Activated CD4-positive, alpha-beta T cell treated with anti-CD3 and anti-CD28 coated beads, Interleukin-2, amount 10 ng/mL, durations not matched to agents 7 days and 5 days (primary cell): ENCODE measurements at regions not wholly inside any gene's neighbourhood (a gene's known extent, or its start where the extent isn't known, plus 50 kb on each side); places are given as distances from the start of the nearest gene placed in this dataset.
"Not testable (repeated sequence)": the region's sequence is repeated elsewhere in the genome, so short reads cannot be mapped to it uniquely, and the experiment has no call there.

Experiments used
- CTCF ChIA-PET: fragments of 350-600 bp; sonication (Branson Sonifier 250); formaldehyde crosslinking; loops from one replicate; lab custom pipeline; 2021; ENCODE audit warnings: antibody characterized with exemption; lab: Charles Lee
- POLR2A ChIA-PET: fragments of 350-600 bp; sonication (Branson Sonifier 250); formaldehyde crosslinking; loops from one replicate; lab custom pipeline; 2021; ENCODE audit warnings: antibody characterized with exemption; lab: Charles Lee
- DNase-seq: peaks from one replicate; pipeline ENCODE4 v3.0.0-alpha.2; 2020
- H3K27ac Mint-ChIP-seq: one replicate; pipeline ENCODE4 v1.8.0; 2021; ENCODE audit warnings: mild to moderate bottlenecking, moderate library complexity, mixed read lengths
- H3K27me3 Mint-ChIP-seq: one replicate; pipeline ENCODE4 v1.8.0; 2021; ENCODE audit warnings: mixed read lengths
- H3K36me3 Mint-ChIP-seq: one replicate; pipeline ENCODE4 v1.8.0; 2021; ENCODE audit warnings: low read depth, mixed read lengths
- H3K4me1 Mint-ChIP-seq: one replicate; pipeline ENCODE4 v1.8.0; 2021; ENCODE audit warnings: mixed read lengths
- H3K4me3 Mint-ChIP-seq: one replicate; pipeline ENCODE4 v1.8.0; 2021; ENCODE audit warnings: mild to moderate bottlenecking, moderate library complexity, mixed read lengths
- H3K9me3 Mint-ChIP-seq: one replicate; pipeline ENCODE4 v1.8.0; 2021; ENCODE audit warnings: mixed read lengths

DNA sequence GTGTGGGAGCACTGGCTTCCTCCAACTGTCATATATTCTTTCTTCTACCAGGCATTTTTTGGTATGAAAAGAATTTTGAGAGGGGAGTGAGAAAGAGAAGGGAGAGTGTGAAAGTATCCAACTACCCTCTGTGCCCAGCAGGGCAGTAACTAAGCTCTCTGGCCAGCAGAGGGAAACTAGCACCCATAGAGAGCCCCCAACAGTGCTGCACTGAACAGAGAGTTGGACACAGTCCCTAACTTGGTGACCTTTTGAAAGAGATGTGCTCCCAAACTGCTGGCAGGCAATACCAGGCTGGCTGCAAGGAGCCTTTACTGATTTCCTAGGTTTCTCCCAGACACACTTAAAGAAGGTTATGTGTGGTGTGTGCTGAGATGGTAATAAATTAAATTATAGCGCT lies 118.8 kb upstream of the PBX1 start:
- POLR2A ChIA-PET: no interaction called here
- DNase-seq: no peak

DNA sequence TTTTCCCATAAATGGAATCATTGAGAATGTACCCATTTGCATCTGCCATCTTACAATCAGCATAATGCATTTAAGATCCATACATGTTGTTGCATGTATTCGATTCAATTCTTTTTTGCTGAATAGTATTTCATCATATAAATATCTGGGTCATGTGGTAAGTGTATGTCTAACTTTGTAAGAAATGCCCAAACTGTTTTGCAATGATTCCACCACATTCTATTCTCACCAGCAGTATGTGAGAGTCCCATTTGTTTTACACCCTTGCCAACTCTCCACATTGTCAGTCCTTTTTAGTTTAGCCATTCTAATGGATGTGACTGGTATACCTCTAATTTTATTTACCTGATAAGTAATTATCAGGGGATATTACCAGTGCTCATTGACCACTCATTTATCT lies 115.8 kb upstream of the PBX1 start:
- Mint-ChIP-seq H3K4me1 (no peaks in the 10 kb centered on the region), H3K9me3 (peaks cover 5% of the 10 kb centered on the region), H3K27ac (no peak overlapping the region), H3K4me3 (no peak overlapping the region), H3K27me3 (no peaks in the 10 kb centered on the region), H3K36me3 (no peaks in the 10 kb centered on the region)
- POLR2A ChIA-PET: no interaction called here
- no peak for DNase-seq
- CTCF ChIA-PET: no interaction called here

More for the DNA sequence above, 118.8 kb upstream of the PBX1 start:
- CTCF ChIA-PET: no interaction called here
- Mint-ChIP-seq H3K27ac (no peak overlapping the region), H3K36me3 (no peaks in the 10 kb centered on the region), H3K4me3 (no peak overlapping the region), H3K27me3 (no peaks in the 10 kb centered on the region), H3K4me1 (no peaks in the 10 kb centered on the region), H3K9me3 (no peaks in the 10 kb centered on the region)

GRCh38 chr1:164443836-164444235 lies 115.1 kb upstream of the PBX1 start:
- H3K9me3 Mint-ChIP-seq: peaks cover 5% of the 10 kb centered on the region
- no peaks in the 10 kb centered on the region for H3K4me1 Mint-ChIP-seq
- CTCF ChIA-PET: no interaction called here
- DNase-seq: no peak
- H3K27ac Mint-ChIP-seq: no peak overlapping the region
- H3K36me3 Mint-ChIP-seq: no peaks in the 10 kb centered on the region
- H3K4me3 Mint-ChIP-seq: no peak overlapping the region
- H3K27me3 Mint-ChIP-seq: no peaks in the 10 kb centered on the region
- POLR2A ChIA-PET: no interaction called here

DNA sequence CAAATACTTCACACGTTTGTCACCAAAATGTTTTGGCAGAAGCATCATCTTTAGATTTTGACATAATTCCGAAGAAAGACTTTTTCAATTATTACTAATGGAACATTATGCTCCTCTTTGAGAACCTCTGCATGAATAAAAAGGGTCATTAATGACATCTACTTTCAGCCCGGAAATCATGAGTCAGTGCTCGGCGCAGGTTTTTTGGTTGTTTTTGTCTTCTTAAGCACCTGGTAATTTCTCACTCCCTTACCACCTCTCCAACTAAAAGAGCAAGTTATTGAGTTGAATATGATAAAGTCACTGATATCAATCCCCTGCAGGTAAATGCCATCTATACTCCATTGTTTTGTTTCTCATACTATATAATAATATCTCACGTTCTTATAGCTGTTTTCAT lies 113.0 kb upstream of the PBX1 start:
- H3K27ac Mint-ChIP-seq: no peak overlapping the region
- ChIA-PET CTCF (no interaction called here), POLR2A (no interaction called here)
- no peak for DNase-seq
- no peak overlapping the region for H3K4me3 Mint-ChIP-seq
- no peaks in the 10 kb centered on the region for H3K4me1 Mint-ChIP-seq
- peaks cover 9% of the 10 kb centered on the region for H3K9me3 Mint-ChIP-seq
- H3K36me3 Mint-ChIP-seq: no peaks in the 10 kb centered on the region
- H3K27me3 Mint-ChIP-seq: no peaks in the 10 kb centered on the region

GRCh38 chr1:164452549-164452948 lies 106.4 kb upstream of the PBX1 start:
- Mint-ChIP-seq H3K36me3 (no peaks in the 10 kb centered on the region), H3K4me3 (no peak overlapping the region), H3K27me3 (no peaks in the 10 kb centered on the region), H3K9me3 (peaks cover 11% of the 10 kb centered on the region), H3K27ac (no peak overlapping the region), H3K4me1 (no peaks in the 10 kb centered on the region)
- CTCF ChIA-PET: interaction anchor here (0.6 kb wide), 1 partner anchor 45 kb away, joined by 3 read pairs; no protein-coding TSS in a partner anchor
- DNase-seq: no peak
- POLR2A ChIA-PET: no interaction called here

DNA sequence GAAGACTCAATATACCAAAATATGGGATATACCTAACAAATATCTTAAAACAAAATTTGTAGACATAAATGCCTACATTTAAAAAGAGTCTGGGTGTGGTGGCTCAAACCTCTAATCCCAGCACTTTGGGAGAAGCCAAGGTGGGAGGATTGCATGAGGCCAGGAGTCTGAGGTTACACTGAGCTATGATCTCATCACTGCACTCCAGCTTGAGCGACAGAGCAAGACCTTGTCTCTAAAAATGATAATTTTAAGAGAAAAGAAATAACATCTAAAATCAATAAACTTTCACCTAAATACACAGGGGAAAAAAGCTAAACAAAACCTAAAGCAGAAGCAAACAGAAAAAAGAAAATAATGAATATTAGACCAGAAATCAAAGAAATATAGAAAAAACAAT lies 102.7 kb upstream of the PBX1 start:
- no peak for DNase-seq
- Mint-ChIP-seq H3K27ac (no peak overlapping the region), H3K9me3 (peaks cover 7% of the 10 kb centered on the region), H3K36me3 (no peaks in the 10 kb centered on the region), H3K27me3 (no peaks in the 10 kb centered on the region), H3K4me3 (no peak overlapping the region), H3K4me1 (no peaks in the 10 kb centered on the region)
- POLR2A ChIA-PET: no interaction called here
- CTCF ChIA-PET: no interaction called here

DNA sequence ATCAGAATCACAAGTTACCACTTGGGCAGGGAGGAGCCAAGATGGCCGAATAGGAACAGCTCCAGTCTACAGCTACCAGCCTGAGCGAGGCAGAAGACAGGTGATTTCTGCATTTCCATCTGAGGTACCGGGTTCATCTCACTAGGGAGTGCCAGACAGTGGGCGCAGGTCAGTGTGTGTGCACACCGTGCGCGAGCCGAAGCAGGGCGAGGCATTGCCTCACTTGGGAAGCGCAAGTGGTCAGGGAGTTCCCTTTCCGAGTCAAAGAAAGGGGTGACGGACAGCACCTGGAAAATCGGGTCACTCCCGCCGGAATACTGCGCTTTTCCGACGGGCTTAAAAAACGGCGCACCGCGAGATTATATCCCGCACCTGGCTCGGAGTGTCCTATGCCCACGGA lies 99.8 kb upstream of the PBX1 start:
- H3K27me3 Mint-ChIP-seq, H3K4me1 Mint-ChIP-seq, CTCF ChIA-PET, POLR2A ChIA-PET, H3K9me3 Mint-ChIP-seq, H3K27ac Mint-ChIP-seq, DNase-seq, H3K4me3 Mint-ChIP-seq, H3K36me3 Mint-ChIP-seq: not testable (repeated sequence)

DNA sequence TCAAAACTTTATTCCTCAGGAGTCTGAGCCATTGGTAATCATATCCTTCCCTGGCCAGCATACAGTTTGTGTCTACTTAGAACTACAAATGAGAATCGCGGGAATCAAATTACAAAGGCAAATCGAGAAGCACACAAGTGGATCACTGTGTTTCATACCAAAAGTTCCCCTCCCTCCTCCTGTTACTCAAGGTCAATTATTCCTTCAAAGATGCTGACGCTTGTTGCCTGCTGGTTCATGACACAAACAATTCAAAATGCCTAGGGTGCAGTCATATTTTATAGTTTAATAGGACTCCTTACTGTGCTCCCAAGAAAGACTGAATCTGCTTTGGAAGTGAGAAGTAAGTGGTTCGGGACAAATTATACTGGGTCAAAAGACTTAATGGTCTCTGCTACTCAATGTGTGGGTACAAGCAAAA lies 93.0 kb upstream of the PBX1 start:
- Mint-ChIP-seq H3K36me3 (no peaks in the 10 kb centered on the region), H3K4me1 (no peaks in the 10 kb centered on the region), H3K9me3 (peaks cover 4% of the 10 kb centered on the region), H3K27ac (no peak overlapping the region), H3K4me3 (no peak overlapping the region), H3K27me3 (no peaks in the 10 kb centered on the region)
- DNase-seq: no peak
- POLR2A ChIA-PET: no interaction called here
- CTCF ChIA-PET: no interaction called here

GRCh38 chr1:164466429-164466828 lies 92.6 kb upstream of the PBX1 start:
- H3K4me1 Mint-ChIP-seq: no peaks in the 10 kb centered on the region
- DNase-seq: no peak
- no peak overlapping the region for H3K27ac Mint-ChIP-seq
- H3K9me3 Mint-ChIP-seq: peaks cover 4% of the 10 kb centered on the region
- no peaks in the 10 kb centered on the region for H3K36me3 Mint-ChIP-seq
- POLR2A ChIA-PET: no interaction called here
- H3K4me3 Mint-ChIP-seq: no peak overlapping the region
- CTCF ChIA-PET: no interaction called here
- H3K27me3 Mint-ChIP-seq: no peaks in the 10 kb centered on the region

GRCh38 chr1:164470996-164471395 lies 88.0 kb upstream of the PBX1 start:
- Mint-ChIP-seq H3K4me1 (no peaks in the 10 kb centered on the region), H3K27me3 (no peaks in the 10 kb centered on the region), H3K4me3 (no peak overlapping the region), H3K27ac (no peak overlapping the region), H3K36me3 (no peaks in the 10 kb centered on the region), H3K9me3 (peaks cover 2% of the 10 kb centered on the region)
- CTCF ChIA-PET: no interaction called here
- DNase-seq: no peak
- POLR2A ChIA-PET: no interaction called here

DNA sequence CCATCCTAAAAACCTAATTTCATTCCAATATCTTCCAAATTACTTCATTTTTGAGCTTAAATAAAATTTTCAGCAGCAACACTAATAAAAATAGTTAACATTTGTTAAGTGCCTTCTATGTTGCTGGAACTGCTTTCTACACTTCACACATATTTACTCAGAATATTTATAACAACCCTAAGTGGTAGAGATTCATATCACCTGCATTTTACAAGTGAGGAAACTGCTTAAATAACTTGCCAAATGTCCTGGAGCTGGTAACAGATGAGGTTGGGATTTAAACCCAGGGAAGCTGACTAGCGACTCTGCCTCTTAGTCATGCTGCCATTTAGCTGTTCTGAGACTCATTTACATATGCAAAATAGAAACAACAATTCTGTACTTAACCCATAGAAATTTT lies 86.1 kb upstream of the PBX1 start:
- H3K36me3 Mint-ChIP-seq: no peaks in the 10 kb centered on the region
- no peak overlapping the region for H3K4me3 Mint-ChIP-seq

GRCh38 chr1:164473544-164473943 lies 85.4 kb upstream of the PBX1 start:
- CTCF ChIA-PET: no interaction called here
- no peaks in the 10 kb centered on the region for H3K4me1 Mint-ChIP-seq

More for the DNA sequence above, 86.1 kb upstream of the PBX1 start:
- ChIA-PET CTCF (no interaction called here), POLR2A (no interaction called here)
- DNase-seq: no peak
- H3K4me1 Mint-ChIP-seq: no peaks in the 10 kb centered on the region
- no peaks in the 10 kb centered on the region for H3K9me3 Mint-ChIP-seq
- H3K27me3 Mint-ChIP-seq: no peaks in the 10 kb centered on the region
- no peak overlapping the region for H3K27ac Mint-ChIP-seq

GRCh38 chr1:164475834-164476233 lies 83.2 kb upstream of the PBX1 start:
- DNase-seq: no peak
- Mint-ChIP-seq H3K27ac (no peak overlapping the region), H3K4me3 (no peak overlapping the region), H3K27me3 (no peaks in the 10 kb centered on the region), H3K4me1 (no peaks in the 10 kb centered on the region), H3K9me3 (no peaks in the 10 kb centered on the region), H3K36me3 (no peaks in the 10 kb centered on the region)
- ChIA-PET CTCF (no interaction called here), POLR2A (no interaction called here)

More at GRCh38 chr1:164473544-164473943, 85.4 kb upstream of the PBX1 start:
- Mint-ChIP-seq H3K4me3 (no peak overlapping the region), H3K9me3 (no peaks in the 10 kb centered on the region), H3K27ac (no peak overlapping the region), H3K27me3 (no peaks in the 10 kb centered on the region), H3K36me3 (no peaks in the 10 kb centered on the region)
- POLR2A ChIA-PET: no interaction called here
- DNase-seq: no peak

DNA sequence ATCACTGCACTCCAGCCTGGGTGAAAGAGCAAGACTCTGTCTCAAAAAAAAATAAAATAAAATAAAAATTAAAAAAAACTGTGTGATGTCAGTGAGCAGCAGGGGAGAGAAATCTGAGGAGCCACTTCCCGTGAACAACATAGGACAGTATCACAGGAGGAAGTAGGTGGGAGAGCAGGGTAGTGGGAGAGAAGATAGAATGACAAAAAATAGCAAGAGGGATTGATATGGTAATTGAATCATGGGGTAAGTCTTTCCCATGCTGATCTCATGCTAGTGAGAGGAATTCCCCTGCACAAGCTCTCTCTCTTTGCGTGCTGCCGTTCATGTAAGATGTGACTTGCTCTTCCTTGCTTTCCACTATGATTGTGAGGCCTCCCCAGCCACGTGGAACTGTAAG lies 81.6 kb upstream of the PBX1 start:
- Mint-ChIP-seq H3K9me3 (no peaks in the 10 kb centered on the region), H3K36me3 (no peaks in the 10 kb centered on the region), H3K4me1 (no peaks in the 10 kb centered on the region), H3K27ac (no peak overlapping the region), H3K27me3 (no peaks in the 10 kb centered on the region), H3K4me3 (no peak overlapping the region)
- CTCF ChIA-PET: no interaction called here
- DNase-seq: no peak
- POLR2A ChIA-PET: no interaction called here
